Kidney (tissue), 13 donors: ENCODE measurements at regions not wholly inside any gene's neighbourhood (a gene's known extent, or its start where the extent isn't known, plus 50 kb on each side); places are given as distances from the start of the nearest gene placed in this dataset.

Experiments used
- DNase-seq, 5 donors: peaks; one replicate each; pipeline ENCODE4 v3.0.0-alpha.2; 2013 to 2020
- FAIRE-seq: peaks from 2 replicates; lab custom pipeline; 2012; peaks lifted over from hg19 to GRCh38; lab: Jason Lieb, UNC
- H3K27ac ChIP-seq, 2 donors: one replicate each; pipeline ENCODE4 v1.7.0; 2013; ENCODE audit warnings: low read depth in 2 of 2, low read length in 2 of 2, inconsistent platforms in 1 of 2
- H3K27me3 ChIP-seq: one replicate; pipeline ENCODE4 v1.7.1; 2013; ENCODE audit warnings: low read length, inconsistent platforms; ENCODE audit not compliant: control insufficient read depth, insufficient read depth
- H3K36me3 ChIP-seq, 3 donors: one replicate each; pipeline versions ENCODE4 v1.7.0 to v1.7.1; 2013; ENCODE audit warnings: low read length in 3 of 3, control low read depth in 1 of 3, inconsistent platforms in 1 of 3; ENCODE audit not compliant: insufficient read depth in 3 of 3, control insufficient read depth in 2 of 3
- H3K4me1 ChIP-seq, 3 donors: one replicate each; pipeline versions ENCODE4 v1.7.0 to v1.7.1; 2013; ENCODE audit warnings: low read length in 3 of 3, inconsistent platforms in 1 of 3, low read depth in 1 of 3; ENCODE audit not compliant: control insufficient read depth in 2 of 3, insufficient read depth in 2 of 3
- H3K4me3 ChIP-seq, 3 donors: one replicate each; pipeline versions ENCODE4 v1.7.0 to v1.8.1; 2013; ENCODE audit warnings: low read length in 3 of 3, control low read depth in 1 of 3, inconsistent platforms in 1 of 3
- H3K9ac ChIP-seq, 3 donors: one replicate each; pipeline versions ENCODE4 v1.7.0 to v1.7.1; 2013; ENCODE audit warnings: low read length in 3 of 3, control low read depth in 1 of 3, inconsistent platforms in 1 of 3
- H3K9me3 ChIP-seq, 3 donors: one replicate each; pipeline versions ENCODE4 v1.7.0 to v1.7.1; 2013; ENCODE audit warnings: low read length in 3 of 3, control low read depth in 1 of 3, inconsistent platforms in 1 of 3; ENCODE audit not compliant: control insufficient read depth in 2 of 3, insufficient read depth in 1 of 3
- intact Hi-C: fragments of 100-400 bp; cut with DNase I; formaldehyde crosslinking; loops from one replicate; pipeline ENCODE4 v1.11.1; 2022
- TF ChIP-seq, protein P1 (sequence below): IDR thresholded peaks from 3 replicates; pipeline ENCODE4 v1.5.1; 2012; ENCODE audit warnings: mild to moderate bottlenecking, moderate library complexity, borderline replicate concordance; ENCODE audit not compliant: insufficient read depth; ENCODE audit errors: extremely low read depth
- donor health status: control.
- donor health status: control.
- donor health status: control.
- donor health status: control.
- donor health status: control.
- donor health status: DM: yes; HTN: yes; CAD: no.
- donor health status: Normal renal cell carcinoma (clear cell type).

DNA sequence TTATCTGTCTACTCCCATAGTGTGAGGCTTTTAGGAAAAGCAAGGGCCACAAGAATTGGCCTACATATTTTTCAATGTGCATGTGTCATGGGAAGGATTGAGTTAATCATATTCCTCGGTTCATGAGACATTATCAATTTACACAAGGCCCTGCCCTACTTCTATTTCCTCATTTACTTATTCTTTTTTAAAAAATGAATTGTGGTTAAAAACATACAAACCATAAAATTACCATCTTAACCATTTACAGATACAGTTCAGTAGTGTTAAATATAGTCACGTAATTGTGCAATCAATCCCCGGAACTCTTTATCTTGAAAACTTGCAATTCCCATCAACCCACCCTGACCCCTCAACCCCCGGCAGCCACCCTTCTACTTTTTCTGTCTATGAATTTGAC, 284.0 kb upstream of the GADL1 start:
- Histone ChIP-seq H3K27ac (no peak overlapping the region), H3K9ac (no peak overlapping the region), H3K36me3 (no peaks in the 10 kb centered on the region), H3K4me1 (no peaks in the 10 kb centered on the region), H3K4me3 (no peak overlapping the region), H3K9me3 (no peaks in the 10 kb centered on the region), H3K27me3 (no peaks in the 10 kb centered on the region)
- DNase-seq (no peak), FAIRE-seq (no peak)
- intact Hi-C loops, result no loop called here
- TF ChIP-seq, protein P1, sequence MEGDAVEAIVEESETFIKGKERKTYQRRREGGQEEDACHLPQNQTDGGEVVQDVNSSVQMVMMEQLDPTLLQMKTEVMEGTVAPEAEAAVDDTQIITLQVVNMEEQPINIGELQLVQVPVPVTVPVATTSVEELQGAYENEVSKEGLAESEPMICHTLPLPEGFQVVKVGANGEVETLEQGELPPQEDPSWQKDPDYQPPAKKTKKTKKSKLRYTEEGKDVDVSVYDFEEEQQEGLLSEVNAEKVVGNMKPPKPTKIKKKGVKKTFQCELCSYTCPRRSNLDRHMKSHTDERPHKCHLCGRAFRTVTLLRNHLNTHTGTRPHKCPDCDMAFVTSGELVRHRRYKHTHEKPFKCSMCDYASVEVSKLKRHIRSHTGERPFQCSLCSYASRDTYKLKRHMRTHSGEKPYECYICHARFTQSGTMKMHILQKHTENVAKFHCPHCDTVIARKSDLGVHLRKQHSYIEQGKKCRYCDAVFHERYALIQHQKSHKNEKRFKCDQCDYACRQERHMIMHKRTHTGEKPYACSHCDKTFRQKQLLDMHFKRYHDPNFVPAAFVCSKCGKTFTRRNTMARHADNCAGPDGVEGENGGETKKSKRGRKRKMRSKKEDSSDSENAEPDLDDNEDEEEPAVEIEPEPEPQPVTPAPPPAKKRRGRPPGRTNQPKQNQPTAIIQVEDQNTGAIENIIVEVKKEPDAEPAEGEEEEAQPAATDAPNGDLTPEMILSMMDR, result no peak

DNA sequence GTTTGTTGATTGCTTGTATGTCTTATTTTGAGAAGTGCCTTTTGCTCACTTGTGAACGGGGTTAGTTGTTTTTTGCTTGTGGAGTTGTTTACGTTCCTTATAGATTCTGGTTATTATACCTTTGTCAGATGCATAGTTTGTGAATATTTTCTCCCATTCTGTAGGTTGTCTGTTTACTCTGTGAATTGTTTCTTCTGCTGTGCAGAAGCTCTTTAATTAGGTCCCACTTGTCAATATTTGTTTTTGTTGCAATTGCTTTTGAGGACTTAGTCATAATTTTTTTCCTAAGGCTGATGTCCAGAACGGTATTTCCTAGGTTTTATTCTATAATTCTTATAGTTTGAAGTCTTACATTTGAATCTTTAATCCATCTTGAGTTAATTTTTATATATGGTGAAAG, 285.3 kb upstream of the GADL1 start:
- Histone ChIP-seq H3K9ac (no peak overlapping the region), H3K27ac (no peak overlapping the region), H3K27me3 (no peaks in the 10 kb centered on the region), H3K36me3 (no peaks in the 10 kb centered on the region), H3K4me3 (no peak overlapping the region), H3K9me3 (no peaks in the 10 kb centered on the region), H3K4me1 (no peaks in the 10 kb centered on the region)
- FAIRE-seq (no peak), DNase-seq (no peak)
- TF ChIP-seq, protein P1, result no peak
- intact Hi-C loops, result no loop called here

DNA sequence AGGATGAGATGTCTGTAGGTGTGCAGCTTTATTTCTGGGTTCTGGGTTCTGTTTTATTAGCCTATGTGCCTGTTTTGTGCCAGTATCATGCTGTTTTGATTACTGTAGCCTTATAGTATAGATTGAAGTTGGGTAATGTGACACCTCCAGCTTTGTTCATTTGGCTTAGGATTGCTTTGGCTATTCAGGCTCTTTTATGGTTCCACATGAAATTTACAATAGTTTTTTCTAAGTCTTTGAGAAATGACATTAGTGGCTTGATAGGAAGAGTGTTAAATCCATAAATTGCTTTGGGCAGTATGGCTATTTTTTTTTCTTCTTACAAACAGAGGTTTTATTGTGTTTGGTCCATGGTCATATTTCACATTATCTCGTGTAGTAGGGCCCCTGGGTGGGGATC, 285.8 kb upstream of the GADL1 start:
- intact Hi-C loops, result no loop called here
- FAIRE-seq, result no peak

More for the DNA sequence above, 285.8 kb upstream of the GADL1 start:
- no peak overlapping the region for H3K27ac ChIP-seq
- TF ChIP-seq, protein P1, result no peak
- H3K9me3 ChIP-seq, result no peaks in the 10 kb centered on the region
- no peak for DNase-seq
- H3K9ac ChIP-seq, result no peak overlapping the region
- H3K36me3 ChIP-seq, result no peaks in the 10 kb centered on the region
- H3K4me3 ChIP-seq, result no peak overlapping the region
- no peaks in the 10 kb centered on the region for H3K27me3 ChIP-seq
- peaks cover 0 to 2% (median 0%) of the 10 kb centered on the region in 3 donors for H3K4me1 ChIP-seq
